CD14-positive monocyte (primary cell): ENCODE measurements at regions not wholly inside any gene's neighbourhood (a gene's known extent, or its start where the extent isn't known, plus 50 kb on each side); places are given as distances from the start of the nearest gene placed in this dataset.

Experiments used
- DNase-seq, 3 donors: peaks; one replicate each; pipeline ENCODE4 v3.0.0-alpha.2; 2011 to 2022
- H2AFZ ChIP-seq: 2 replicates; pipeline ENCODE4 v1.6.0; 2012; ENCODE audit warnings: mild to moderate bottlenecking, low read depth, low read length, inconsistent platforms; ENCODE audit not compliant: insufficient read depth, poor library complexity, severe bottlenecking
- H3K27ac ChIP-seq, 2 donors: 1 replicate in 1 of 2; 2 replicates in 1 of 2; pipeline ENCODE4 v1.5.1; 2012 to 2013; ENCODE audit warnings: low read length in 2 of 2, control low read depth in 1 of 2, inconsistent platforms in 1 of 2, low read depth in 1 of 2, mild to moderate bottlenecking in 1 of 2
- H3K27me3 ChIP-seq, 2 donors: one replicate each; pipeline versions ENCODE4 v1.6.0 to v1.6.1; 2011 to 2013; ENCODE audit warnings: low read length in 2 of 2; ENCODE audit not compliant: control insufficient read depth in 2 of 2, insufficient read depth in 2 of 2
- H3K36me3 ChIP-seq, 2 donors: replicated peaks in 1 of 2; 1 replicate in 1 of 2; 2 replicates in 1 of 2; pipeline versions ENCODE4 v1.5.1 to v1.6.1; 2012 to 2013; ENCODE audit warnings: low read length in 2 of 2, control low read depth in 1 of 2, inconsistent platforms in 1 of 2, mild to moderate bottlenecking in 1 of 2; ENCODE audit not compliant: insufficient read depth in 2 of 2, control insufficient read depth in 1 of 2
- H3K4me1 ChIP-seq, 2 donors: 1 replicate in 1 of 2; 2 replicates in 1 of 2; pipeline versions ENCODE4 v1.5.1 to v1.6.1; 2012 to 2013; ENCODE audit warnings: low read length in 2 of 2, control low read depth in 1 of 2, inconsistent platforms in 1 of 2, mild to moderate bottlenecking in 1 of 2, moderate library complexity in 1 of 2; ENCODE audit not compliant: insufficient read depth in 2 of 2, control insufficient read depth in 1 of 2
- H3K4me2 ChIP-seq: replicated peaks from 2 replicates; pipeline ENCODE3; 2012; ENCODE audit warnings: low read length, moderate library complexity, mild to moderate bottlenecking; ENCODE audit not compliant: poor library complexity, severe bottlenecking; ENCODE audit errors: extremely low read depth
- H3K4me3 ChIP-seq, 3 experiments: fragments of 200-600 bp in 1 of 3; sonication (generic) in 1 of 3; replicated peaks in 1 of 3; 1 replicate in 2 of 3; 2 replicates in 1 of 3; pipeline ENCODE4 v1.5.1; 2011 to 2013; ENCODE audit warnings: low read length in 3 of 3, mild to moderate bottlenecking in 3 of 3, control low read depth in 2 of 3, low read depth in 2 of 3, inconsistent platforms in 1 of 3, moderate library complexity in 1 of 3
- H3K79me2 ChIP-seq: 2 replicates; pipeline ENCODE4 v1.6.0; 2012; ENCODE audit warnings: mild to moderate bottlenecking, control low read depth, inconsistent platforms, low read length, moderate library complexity; ENCODE audit not compliant: insufficient read depth
- H3K9ac ChIP-seq: 2 replicates; pipeline ENCODE4 v1.6.0; 2017; ENCODE audit warnings: low read length, mild to moderate bottlenecking; ENCODE audit not compliant: insufficient read depth, poor library complexity, severe bottlenecking
- H3K9me3 ChIP-seq, 2 donors: replicated peaks in 1 of 2; 1 replicate in 1 of 2; 2 replicates in 1 of 2; pipeline versions ENCODE4 v1.5.1 to v1.6.1; 2012 to 2013; ENCODE audit warnings: low read length in 2 of 2, control low read depth in 1 of 2; ENCODE audit not compliant: control insufficient read depth in 1 of 2, insufficient read depth in 1 of 2
- H4K20me1 ChIP-seq: 2 replicates; pipeline ENCODE4 v1.6.0; 2012; ENCODE audit warnings: mild to moderate bottlenecking, low read length, control low read depth, moderate library complexity; ENCODE audit not compliant: insufficient read depth
- H3K27ac Mint-ChIP-seq, 7 donors: one replicate each; pipeline ENCODE4 v1.8.0; 2020; ENCODE audit warnings: mild to moderate bottlenecking in 7 of 7, mixed read lengths in 7 of 7, moderate library complexity in 6 of 7, inconsistent platforms in 2 of 7
- H3K27me3 Mint-ChIP-seq, 3 donors: one replicate each; pipeline ENCODE4 v1.8.0; 2021 to 2022; ENCODE audit warnings: low read depth in 3 of 3, mild to moderate bottlenecking in 3 of 3, mixed read lengths in 3 of 3, moderate library complexity in 3 of 3, inconsistent platforms in 1 of 3
- H3K36me3 Mint-ChIP-seq, 2 donors: one replicate each; pipeline ENCODE4 v1.8.0; 2020; ENCODE audit warnings: mixed read lengths in 2 of 2, inconsistent platforms in 1 of 2, mild to moderate bottlenecking in 1 of 2
- H3K4me1 Mint-ChIP-seq: one replicate; pipeline ENCODE4 v1.8.0; 2020; ENCODE audit warnings: mild to moderate bottlenecking, mixed read lengths
- H3K4me3 Mint-ChIP-seq, 2 donors: one replicate each; pipeline ENCODE4 v1.8.0; 2020; ENCODE audit warnings: mild to moderate bottlenecking in 2 of 2, mixed read lengths in 2 of 2, moderate library complexity in 1 of 2
- H3K9me3 Mint-ChIP-seq, 7 donors: one replicate each; pipeline ENCODE4 v1.8.0; 2020 to 2022; ENCODE audit warnings: mixed read lengths in 7 of 7, mild to moderate bottlenecking in 6 of 7, moderate library complexity in 6 of 7, inconsistent platforms in 2 of 7
- WGBS: methylation state at CpG from one replicate; pipeline ENCODE4 v1.1.5; 2013; ENCODE audit warnings: missing lambda C conversion rate; ENCODE audit not compliant: insufficient coverage; 5-methylcytosine and 5-hydroxymethylcytosine counted together
- intact Hi-C, 2 donors: fragments of 100-400 bp; cut with micrococcal nuclease; formaldehyde crosslinking; loops; one replicate each; pipeline versions ENCODE4 v1.15.0 to v1.15.1; 2023
- TF ChIP-seq, protein P1 (sequence below): fragments of 200-600 bp; IDR thresholded peaks from one replicate; pipeline ENCODE4 v1.8.0; 2022; ENCODE audit warnings: antibody characterized with exemption, mild to moderate bottlenecking

DNA sequence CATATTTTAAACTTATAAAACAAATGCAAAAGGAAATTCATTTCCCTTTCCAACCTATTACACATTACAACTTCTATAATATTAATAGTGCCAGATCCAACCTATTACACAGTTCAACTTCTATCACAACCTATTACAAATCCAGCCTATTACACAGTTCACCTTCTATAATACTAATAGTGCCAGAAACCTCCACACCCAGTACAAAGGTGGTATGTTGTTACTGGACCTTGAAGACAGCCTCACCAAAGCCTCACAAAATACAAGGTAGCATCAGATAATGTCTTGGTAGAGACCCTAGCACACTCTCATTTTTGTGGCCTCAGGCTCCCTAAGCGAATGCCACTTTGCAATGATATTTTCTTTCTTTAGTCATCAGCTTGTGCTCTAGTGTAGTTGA, 68.7 kb upstream of the PELI2 start:
- H3K27ac ChIP-seq, result no peak overlapping the region

DNA sequence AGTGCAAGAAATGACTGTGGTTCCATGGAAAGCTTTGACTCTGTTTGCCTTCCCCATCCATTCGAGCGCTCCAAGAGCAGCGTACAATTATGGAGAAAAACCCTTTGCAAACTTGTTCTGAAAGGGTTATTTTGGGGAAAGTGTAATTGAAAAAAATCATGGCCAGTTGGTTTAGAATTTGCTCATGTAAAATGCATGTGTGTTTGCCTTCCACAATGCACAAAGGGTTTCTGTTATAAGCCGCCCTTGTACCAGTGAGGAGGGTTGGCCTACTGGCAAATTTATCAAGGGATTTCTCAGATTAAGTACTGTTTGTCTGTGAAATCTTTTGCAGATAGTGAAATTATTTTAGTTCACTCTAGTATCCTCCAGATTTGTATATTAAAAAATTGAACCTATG, 62.7 kb upstream of the PELI2 start:
- Histone ChIP-seq H3K27ac (no peak overlapping the region), H3K27me3 (no peaks in the 10 kb centered on the region), H2AFZ (no peak overlapping the region), H3K9me3 (no peaks in the 10 kb centered on the region), H3K4me3 (no peak overlapping the region), H3K9ac (no peak overlapping the region), H3K79me2 (no peaks in the 10 kb centered on the region), H3K36me3 (no peaks in the 10 kb centered on the region), H4K20me1 (no peaks in the 10 kb centered on the region), H3K4me1 (no peaks in the 10 kb centered on the region), H3K4me2 (no peak overlapping the region)
- H3K4me1 Mint-ChIP-seq, result peaks cover 6% of the 10 kb centered on the region
- no peaks in the 10 kb centered on the region for H3K36me3 Mint-ChIP-seq
- peaks cover 0 to 2% (median 0%) of the 10 kb centered on the region in 7 donors for H3K9me3 Mint-ChIP-seq
- H3K27me3 Mint-ChIP-seq, result peaks cover 0 to 6% (median 2%) of the 10 kb centered on the region in 3 donors
- WGBS, result 83% methylated on average over 1 of the region's 4 CpGs
- TF ChIP-seq, protein P1, sequence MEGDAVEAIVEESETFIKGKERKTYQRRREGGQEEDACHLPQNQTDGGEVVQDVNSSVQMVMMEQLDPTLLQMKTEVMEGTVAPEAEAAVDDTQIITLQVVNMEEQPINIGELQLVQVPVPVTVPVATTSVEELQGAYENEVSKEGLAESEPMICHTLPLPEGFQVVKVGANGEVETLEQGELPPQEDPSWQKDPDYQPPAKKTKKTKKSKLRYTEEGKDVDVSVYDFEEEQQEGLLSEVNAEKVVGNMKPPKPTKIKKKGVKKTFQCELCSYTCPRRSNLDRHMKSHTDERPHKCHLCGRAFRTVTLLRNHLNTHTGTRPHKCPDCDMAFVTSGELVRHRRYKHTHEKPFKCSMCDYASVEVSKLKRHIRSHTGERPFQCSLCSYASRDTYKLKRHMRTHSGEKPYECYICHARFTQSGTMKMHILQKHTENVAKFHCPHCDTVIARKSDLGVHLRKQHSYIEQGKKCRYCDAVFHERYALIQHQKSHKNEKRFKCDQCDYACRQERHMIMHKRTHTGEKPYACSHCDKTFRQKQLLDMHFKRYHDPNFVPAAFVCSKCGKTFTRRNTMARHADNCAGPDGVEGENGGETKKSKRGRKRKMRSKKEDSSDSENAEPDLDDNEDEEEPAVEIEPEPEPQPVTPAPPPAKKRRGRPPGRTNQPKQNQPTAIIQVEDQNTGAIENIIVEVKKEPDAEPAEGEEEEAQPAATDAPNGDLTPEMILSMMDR, result no peak
- DNase-seq, result no peak
- H3K27ac Mint-ChIP-seq, result no peak overlapping the region
- intact Hi-C loops, result no loop called here
- no peak overlapping the region for H3K4me3 Mint-ChIP-seq

More for the DNA sequence above, 68.7 kb upstream of the PELI2 start:
- no peak overlapping the region for H3K4me2 ChIP-seq
- no peak overlapping the region for H3K4me3 ChIP-seq
- Mint-ChIP-seq H3K9me3 (no peaks in the 10 kb centered on the region), H3K4me1 (no peaks in the 10 kb centered on the region), H3K36me3 (no peaks in the 10 kb centered on the region), H3K27ac (no peak overlapping the region), H3K4me3 (no peak overlapping the region), H3K27me3 (peaks cover 0 to 3% (median 0%) of the 10 kb centered on the region in 3 donors)
- no CpG with 5 or more reads among the region's 1 CpG for WGBS
- TF ChIP-seq, protein P1, result no peak
- DNase-seq, result no peak
- H4K20me1 ChIP-seq, result no peaks in the 10 kb centered on the region
- no peaks in the 10 kb centered on the region for H3K27me3 ChIP-seq
- H2AFZ ChIP-seq, result no peak overlapping the region
- no peaks in the 10 kb centered on the region for H3K9me3 ChIP-seq
- no peaks in the 10 kb centered on the region for H3K79me2 ChIP-seq
- intact Hi-C loops, result no loop called here
- no peak overlapping the region for H3K9ac ChIP-seq
- no peaks in the 10 kb centered on the region for H3K4me1 ChIP-seq
- no peaks in the 10 kb centered on the region for H3K36me3 ChIP-seq
